Neural progenitor cell (in vitro differentiated cells): ENCODE measurements at regions not wholly inside any gene's neighbourhood (a gene's known extent, or its start where the extent isn't known, plus 50 kb on each side); places are given as distances from the start of the nearest gene placed in this dataset.
A peak's percentile ranks its signal among the peaks of the same experiment; 100 is the strongest.

Source experiments
- DNase-seq: peaks from one replicate; pipeline ENCODE4 v3.0.0-alpha.2; 2016; ENCODE audit warnings: low spot score
- H2AFZ ChIP-seq: fragments of 200-600 bp; sonication (generic); replicated peaks from 2 replicates; pipeline ENCODE4 v1.6.1; 2016; ENCODE audit warnings: antibody characterized with exemption
- H3F3A ChIP-seq: fragments of 200-600 bp; sonication (generic); 2 replicates; pipeline ENCODE4 v1.6.1; 2016; ENCODE audit warnings: antibody characterized with exemption, low read depth
- H3K27ac ChIP-seq: fragments of 200-600 bp; sonication (generic); 2 replicates; pipeline ENCODE4 v1.5.1; 2016; ENCODE audit warnings: mild to moderate bottlenecking
- H3K27me3 ChIP-seq: fragments of 200-600 bp; sonication (generic); 2 replicates; pipeline ENCODE4 v1.6.1; 2016; ENCODE audit warnings: mild to moderate bottlenecking, moderate library complexity
- H3K36me3 ChIP-seq: fragments of 200-600 bp; sonication (generic); 2 replicates; pipeline ENCODE4 v1.5.1; 2016
- H3K4me1 ChIP-seq: fragments of 200-600 bp; sonication (generic); 2 replicates; pipeline ENCODE4 v1.6.1; 2016; ENCODE audit warnings: mixed run types
- H3K4me2 ChIP-seq: fragments of 200-600 bp; sonication (generic); 2 replicates; pipeline ENCODE4 v1.6.1; 2016
- H3K4me3 ChIP-seq: fragments of 200-600 bp; sonication (generic); 2 replicates; pipeline ENCODE4 v1.5.1; 2016
- H3K79me2 ChIP-seq: fragments of 200-600 bp; sonication (generic); 2 replicates; pipeline ENCODE4 v1.6.1; 2016; ENCODE audit warnings: low read depth
- H3K9ac ChIP-seq: fragments of 200-600 bp; sonication (generic); 2 replicates; pipeline ENCODE4 v1.6.1; 2016
- H3K9me3 ChIP-seq: fragments of 200-600 bp; sonication (generic); 2 replicates; pipeline ENCODE4 v1.5.1; 2016; ENCODE audit warnings: low read depth
- H4K20me1 ChIP-seq: fragments of 200-600 bp; sonication (generic); 2 replicates; pipeline ENCODE4 v1.6.1; 2016; ENCODE audit warnings: low read depth
- H3K27ac Mint-ChIP-seq: 3 replicates; pipeline ENCODE4 v1.8.0; 2021; ENCODE audit warnings: mixed read lengths
- H3K27me3 Mint-ChIP-seq: 2 replicates; pipeline ENCODE4 v1.8.0; 2022; ENCODE audit warnings: low read depth, mild to moderate bottlenecking, inconsistent platforms, moderate library complexity, mixed read lengths; ENCODE audit not compliant: insufficient read depth
- H3K36me3 Mint-ChIP-seq: 3 replicates; pipeline ENCODE4 v1.8.0; 2021; ENCODE audit warnings: mixed read lengths
- H3K4me1 Mint-ChIP-seq: 3 replicates; pipeline ENCODE4 v1.8.0; 2021; ENCODE audit warnings: mixed read lengths
- H3K4me3 Mint-ChIP-seq: 3 replicates; pipeline ENCODE4 v1.8.0; 2021; ENCODE audit warnings: mild to moderate bottlenecking, moderate library complexity, mixed read lengths
- H3K9me3 Mint-ChIP-seq: 3 replicates; pipeline ENCODE4 v1.8.0; 2020; ENCODE audit warnings: mixed read lengths
- EZH2 ChIP-seq: fragments of 200-600 bp; sonication (generic); IDR thresholded peaks from 2 replicates; pipeline ENCODE4 v1.6.1; 2017; ENCODE audit warnings: antibody characterized with exemption, mild to moderate bottlenecking, moderate library complexity
- EZH2phosphoT487 ChIP-seq: fragments of 200-600 bp; sonication (generic); IDR thresholded peaks from 2 replicates; pipeline ENCODE4 v1.6.1; 2017; ENCODE audit warnings: antibody characterized with exemption
- TF ChIP-seq, protein P1 (sequence below): fragments of 200-600 bp; sonication (generic); IDR thresholded peaks from 2 replicates; pipeline ENCODE4 v1.5.1; 2017; ENCODE audit warnings: antibody characterized with exemption, mild to moderate bottlenecking

DNA sequence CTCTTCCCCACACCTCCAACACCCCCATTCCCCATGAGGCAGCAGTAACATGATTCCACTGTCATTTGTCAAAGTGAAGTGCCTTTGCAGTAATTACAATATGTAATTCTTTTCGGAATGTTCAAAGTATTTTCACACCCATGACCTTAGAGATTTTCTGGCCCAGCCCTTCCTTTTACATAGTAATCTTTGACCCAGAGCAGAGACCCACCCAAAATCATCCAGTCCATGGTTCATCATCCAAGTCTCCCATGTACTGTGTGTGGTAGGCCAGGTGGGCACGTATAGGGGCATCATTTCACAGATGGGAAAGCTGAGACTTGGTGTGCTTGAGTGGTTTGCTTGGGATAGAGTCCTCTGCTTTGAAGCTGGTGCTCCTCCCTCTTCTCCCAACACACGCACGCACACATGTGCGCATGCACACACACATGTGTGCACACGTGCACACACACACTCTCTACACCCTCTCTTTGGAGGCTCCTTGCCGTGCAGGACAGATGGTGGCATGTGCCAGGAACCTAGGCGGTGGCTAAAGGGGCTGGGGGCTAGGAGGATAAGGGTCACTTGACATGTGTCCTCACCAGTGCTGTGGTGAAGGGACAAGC, 284.7 kb upstream of the ROPN1 start:
- DNase-seq = no peak
- Histone ChIP-seq H3K4me3 (no peak overlapping the region), H3K27me3 (no peaks in the 10 kb centered on the region), H2AFZ (no peak overlapping the region), H3K36me3 (no peaks in the 10 kb centered on the region), H3K9me3 (no peaks in the 10 kb centered on the region), H3K79me2 (no peaks in the 10 kb centered on the region), H4K20me1 (no peaks in the 10 kb centered on the region), H3F3A (no peaks in the 10 kb centered on the region), H3K27ac (no peak overlapping the region), H3K4me2 (no peak overlapping the region), H3K4me1 (peaks cover 5% of the 10 kb centered on the region), H3K9ac (no peak overlapping the region)
- Mint-ChIP-seq H3K36me3 (no peaks in the 10 kb centered on the region), H3K4me1 (peaks cover 25% of the 10 kb centered on the region), H3K9me3 (no peaks in the 10 kb centered on the region), H3K27me3 (no peaks in the 10 kb centered on the region), H3K4me3 (no peak overlapping the region), H3K27ac (peak overlapping the region; percentile 18)
- TF ChIP-seq EZH2 (no peak), EZH2phosphoT487 (no peak)
- TF ChIP-seq, protein P1, sequence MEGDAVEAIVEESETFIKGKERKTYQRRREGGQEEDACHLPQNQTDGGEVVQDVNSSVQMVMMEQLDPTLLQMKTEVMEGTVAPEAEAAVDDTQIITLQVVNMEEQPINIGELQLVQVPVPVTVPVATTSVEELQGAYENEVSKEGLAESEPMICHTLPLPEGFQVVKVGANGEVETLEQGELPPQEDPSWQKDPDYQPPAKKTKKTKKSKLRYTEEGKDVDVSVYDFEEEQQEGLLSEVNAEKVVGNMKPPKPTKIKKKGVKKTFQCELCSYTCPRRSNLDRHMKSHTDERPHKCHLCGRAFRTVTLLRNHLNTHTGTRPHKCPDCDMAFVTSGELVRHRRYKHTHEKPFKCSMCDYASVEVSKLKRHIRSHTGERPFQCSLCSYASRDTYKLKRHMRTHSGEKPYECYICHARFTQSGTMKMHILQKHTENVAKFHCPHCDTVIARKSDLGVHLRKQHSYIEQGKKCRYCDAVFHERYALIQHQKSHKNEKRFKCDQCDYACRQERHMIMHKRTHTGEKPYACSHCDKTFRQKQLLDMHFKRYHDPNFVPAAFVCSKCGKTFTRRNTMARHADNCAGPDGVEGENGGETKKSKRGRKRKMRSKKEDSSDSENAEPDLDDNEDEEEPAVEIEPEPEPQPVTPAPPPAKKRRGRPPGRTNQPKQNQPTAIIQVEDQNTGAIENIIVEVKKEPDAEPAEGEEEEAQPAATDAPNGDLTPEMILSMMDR = no peak

DNA sequence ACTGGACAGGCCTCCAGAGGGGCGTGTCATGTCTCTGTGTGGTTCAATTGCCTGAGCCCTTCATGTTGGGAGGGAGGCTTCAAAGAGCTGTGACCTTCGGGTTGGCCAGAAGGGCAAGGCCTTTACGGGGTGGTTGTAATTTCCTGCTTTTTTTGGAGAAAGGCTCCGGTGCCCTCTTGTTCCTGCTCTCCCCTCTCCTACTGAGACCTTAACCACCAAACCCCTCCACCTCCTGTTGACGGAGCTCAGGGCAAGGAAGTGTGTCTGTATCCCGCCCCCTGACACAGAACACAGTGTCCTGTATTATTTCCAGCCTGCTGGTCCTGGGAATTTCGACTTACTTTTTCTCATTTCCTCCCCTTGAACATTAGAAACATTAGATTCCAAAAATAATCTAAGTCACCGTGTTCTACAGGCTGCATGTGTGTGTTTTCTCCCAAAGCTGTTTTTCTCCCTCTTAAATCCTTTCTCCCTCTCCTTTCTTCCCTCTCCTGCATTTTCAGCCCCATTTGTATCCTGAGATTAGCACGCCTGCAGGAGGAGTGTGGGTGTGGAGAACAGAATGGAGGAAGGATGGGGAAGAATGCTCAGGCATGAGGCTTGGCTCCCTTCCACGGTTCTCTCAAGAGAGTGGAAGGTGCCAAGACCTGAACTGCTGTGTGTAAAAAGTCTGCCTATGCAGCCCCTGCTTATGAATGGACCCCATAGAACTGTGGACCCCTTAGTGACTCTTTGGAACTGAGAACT, 285.4 kb upstream of the ROPN1 start:
- no peaks in the 10 kb centered on the region for H3F3A ChIP-seq
- no peaks in the 10 kb centered on the region for H4K20me1 ChIP-seq
- no peaks in the 10 kb centered on the region for H3K36me3 ChIP-seq
- TF ChIP-seq, protein P1 = no peak
- no peak for TF ChIP-seq EZH2phosphoT487
- no peak for TF ChIP-seq EZH2
- H3K79me2 ChIP-seq = no peaks in the 10 kb centered on the region
- no peak overlapping the region for H2AFZ ChIP-seq
- no peaks in the 10 kb centered on the region for H3K27me3 ChIP-seq
- H3K27ac Mint-ChIP-seq = peak overlapping the region; percentile 18
- no peak overlapping the region for H3K4me3 ChIP-seq
- no peaks in the 10 kb centered on the region for H3K9me3 Mint-ChIP-seq
- H3K4me3 Mint-ChIP-seq = no peak overlapping the region
- no peaks in the 10 kb centered on the region for H3K9me3 ChIP-seq
- DNase-seq = no peak
- H3K9ac ChIP-seq = no peak overlapping the region
- peaks cover 22% of the 10 kb centered on the region for H3K4me1 Mint-ChIP-seq
- H3K4me1 ChIP-seq = peaks cover 5% of the 10 kb centered on the region
- peak overlapping the region; percentile 8 for H3K4me2 ChIP-seq
- no peaks in the 10 kb centered on the region for H3K27me3 Mint-ChIP-seq
- H3K27ac ChIP-seq = no peak overlapping the region
- no peaks in the 10 kb centered on the region for H3K36me3 Mint-ChIP-seq

DNA sequence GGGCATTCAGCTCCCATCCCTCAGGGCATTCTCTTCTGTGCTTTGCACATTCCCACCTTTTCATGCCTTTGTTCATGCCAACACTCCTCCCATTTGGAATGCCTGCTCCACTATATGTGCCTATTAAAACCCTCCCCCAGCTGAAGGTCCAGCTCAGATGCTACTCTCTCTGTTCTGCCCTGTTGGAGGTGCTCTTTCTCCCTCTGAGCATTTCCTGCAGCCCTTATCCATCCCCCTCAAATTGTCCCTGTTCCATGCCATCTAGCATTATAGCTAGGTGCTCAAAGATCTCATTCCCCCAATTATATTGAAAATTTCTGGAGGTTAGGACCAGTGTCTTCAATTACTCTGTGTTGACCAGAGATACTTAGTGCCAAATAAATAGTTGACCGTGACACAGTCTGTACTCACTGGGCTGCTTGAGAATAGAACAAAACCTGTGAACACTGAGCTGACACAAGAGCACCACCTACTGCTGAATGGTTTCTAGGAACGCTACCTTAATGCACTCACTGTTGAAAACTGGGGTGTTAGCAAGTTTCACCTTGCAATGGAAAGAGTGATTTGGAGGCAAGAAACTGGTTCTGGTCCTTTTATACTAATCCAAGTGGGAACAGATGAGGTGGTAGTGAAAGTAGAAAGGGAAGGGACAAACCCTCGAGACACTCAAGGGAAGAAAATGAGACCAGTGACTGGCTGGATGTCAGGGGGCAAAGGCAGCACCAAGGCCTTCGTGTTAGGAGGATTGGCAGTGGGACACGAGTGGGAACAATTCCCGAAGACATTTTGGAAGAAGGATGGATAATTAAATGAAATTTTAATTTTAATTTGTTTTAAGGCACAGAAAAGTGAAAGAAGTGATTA, 289.8 kb upstream of the ROPN1 start:
- Histone ChIP-seq H3K4me1 (peaks cover 5% of the 10 kb centered on the region), H3K9me3 (no peaks in the 10 kb centered on the region), H3K36me3 (no peaks in the 10 kb centered on the region), H3K4me3 (no peak overlapping the region), H3K27me3 (no peaks in the 10 kb centered on the region), H3K27ac (no peak overlapping the region), H3K9ac (no peak overlapping the region), H3K79me2 (no peaks in the 10 kb centered on the region), H3K4me2 (no peak overlapping the region), H2AFZ (no peak overlapping the region), H4K20me1 (no peaks in the 10 kb centered on the region), H3F3A (no peaks in the 10 kb centered on the region)
- Mint-ChIP-seq H3K4me3 (no peak overlapping the region), H3K27me3 (no peaks in the 10 kb centered on the region), H3K27ac (no peak overlapping the region), H3K36me3 (no peaks in the 10 kb centered on the region), H3K4me1 (peaks cover 13% of the 10 kb centered on the region), H3K9me3 (no peaks in the 10 kb centered on the region)
- peak; percentile 57 for DNase-seq
- no peak for TF ChIP-seq EZH2
- TF ChIP-seq, protein P1 = peak; percentile 69
